Peyer's patch (tissue), 4 donors: ENCODE measurements at regions not wholly inside any gene's neighbourhood (a gene's known extent, or its start where the extent isn't known, plus 50 kb on each side); places are given as distances from the start of the nearest gene placed in this dataset.

Experiments used
- CTCF ChIP-seq, 6 experiments: fragments of 450-650 bp in 4 of 6; fragments of 200-600 bp in 2 of 6; sonication (generic) in 1 of 6; IDR thresholded peaks; one replicate each; pipeline ENCODE4 v1.5.1; 2017 to 2019; ENCODE audit warnings: antibody characterized with exemption in 6 of 6, mild to moderate bottlenecking in 3 of 6, moderate library complexity in 1 of 6
- POLR2A ChIP-seq, 2 donors: fragments of 450-650 bp; IDR thresholded peaks; one replicate each; pipeline ENCODE4 v1.5.1; 2017; ENCODE audit warnings: antibody characterized with exemption in 2 of 2, mild to moderate bottlenecking in 2 of 2, moderate library complexity in 2 of 2

- TF ChIP-seq POLR2A (IDR thresholded peaks at IDR 0.05), result no peak
- TF ChIP-seq CTCF (IDR thresholded peaks at IDR 0.05), result no peak
These were observed 286.7 kb upstream of the ATXN7L3B start for GRCh38 chr12:74250891-74251290.
